ENCODE measurements at regions not wholly inside any gene's neighbourhood (a gene's known extent, or its start where the extent isn't known, plus 50 kb on each side); places are given as distances from the start of the nearest gene placed in this dataset.

- H2AFZ ChIP-seq (ENCODE audit: low read depth, low read length): no peak overlapping the region
- no peaks in the 10 kb centered on the region for H3K9me3 ChIP-seq (ENCODE audit: low read length)
- H3K4me3 ChIP-seq (ENCODE audit: low read length): no peak overlapping the region
- no peaks in the 10 kb centered on the region for H3K36me3 ChIP-seq (ENCODE audit: insufficient read depth, low read length)
- H3K27me3 ChIP-seq (ENCODE audit: insufficient read depth, low read length): no peaks in the 10 kb centered on the region
- no peaks in the 10 kb centered on the region for H3K4me1 ChIP-seq (ENCODE audit: insufficient read depth, low read length)
Measured at GRCh38 chr9:20228096-20228495, 394.2 kb downstream of the MLLT3 start.

DNA sequence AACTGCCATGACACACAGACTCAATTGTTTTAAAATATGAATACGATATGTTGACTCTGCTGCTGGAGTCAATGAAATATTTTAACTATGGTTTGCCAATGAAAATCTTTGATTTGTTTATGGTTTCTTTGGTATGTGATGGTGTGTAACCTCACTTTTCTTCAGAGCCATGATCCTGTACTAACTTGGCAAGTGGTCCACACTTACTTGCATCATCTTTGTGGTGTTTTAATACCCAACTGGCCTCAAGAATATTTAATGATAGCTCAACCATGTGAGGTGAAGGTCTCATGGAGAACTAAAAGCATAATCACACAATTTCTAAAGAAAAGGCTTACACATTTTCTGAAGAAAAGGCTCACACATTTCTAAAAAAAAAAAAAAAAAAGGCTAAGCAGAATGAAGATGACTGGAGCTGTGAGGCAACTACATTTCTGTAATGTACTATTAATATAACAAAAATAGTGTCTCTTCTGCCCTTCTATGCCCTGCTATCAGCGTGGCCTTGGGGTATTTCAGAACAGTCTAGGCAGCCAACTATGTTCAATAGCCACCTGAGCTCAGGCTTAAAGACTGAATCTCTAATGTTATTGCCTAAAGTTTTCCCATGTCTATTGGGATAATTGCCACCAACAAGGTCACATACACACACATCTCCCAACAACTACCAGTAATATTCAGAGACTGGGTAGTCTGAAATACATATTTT, 395.0 kb downstream of the MLLT3 start:
- no peaks in the 10 kb centered on the region for H3K9me3 ChIP-seq (ENCODE audit: low read length)
- no peaks in the 10 kb centered on the region for H3K4me1 ChIP-seq (ENCODE audit: insufficient read depth, low read length)
- H3K27me3 ChIP-seq (ENCODE audit: insufficient read depth, low read length): no peaks in the 10 kb centered on the region
- no peak overlapping the region for H2AFZ ChIP-seq (ENCODE audit: low read depth, low read length)
- H3K36me3 ChIP-seq (ENCODE audit: insufficient read depth, low read length): no peaks in the 10 kb centered on the region
- H3K4me3 ChIP-seq (ENCODE audit: low read length): no peak overlapping the region

DNA sequence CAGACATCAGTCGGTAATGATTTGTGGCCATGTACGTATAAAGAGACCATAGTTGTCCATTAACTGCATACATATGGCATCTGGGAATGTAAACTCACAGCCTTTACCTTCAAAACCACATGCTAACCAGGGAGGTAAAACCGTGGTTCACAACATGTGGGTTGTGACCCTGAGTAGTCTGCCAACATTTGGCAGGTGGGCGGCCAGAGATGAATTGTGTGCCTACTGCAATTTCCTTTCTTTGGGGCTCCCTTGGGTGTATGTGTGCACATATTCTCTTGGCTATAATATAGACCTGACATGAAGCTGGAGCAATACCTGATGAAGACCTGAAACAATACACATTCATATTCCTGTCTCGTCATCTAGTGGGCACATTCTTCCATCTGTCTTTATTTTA, 396.0 kb downstream of the MLLT3 start:
- Histone ChIP-seq H3K36me3 (ENCODE audit: insufficient read depth, low read length) (no peaks in the 10 kb centered on the region), H3K27me3 (ENCODE audit: insufficient read depth, low read length) (no peaks in the 10 kb centered on the region), H3K9me3 (ENCODE audit: low read length) (no peaks in the 10 kb centered on the region), H3K4me3 (ENCODE audit: low read length) (no peak overlapping the region), H3K4me1 (ENCODE audit: insufficient read depth, low read length) (no peaks in the 10 kb centered on the region), H2AFZ (ENCODE audit: low read depth, low read length) (no peak overlapping the region)

- H3K4me3 ChIP-seq (ENCODE audit: low read length): no peak overlapping the region
- H3K9me3 ChIP-seq (ENCODE audit: low read length): no peaks in the 10 kb centered on the region
- no peak overlapping the region for H2AFZ ChIP-seq (ENCODE audit: low read depth, low read length)
- no peaks in the 10 kb centered on the region for H3K27me3 ChIP-seq (ENCODE audit: insufficient read depth, low read length)
- no peaks in the 10 kb centered on the region for H3K36me3 ChIP-seq (ENCODE audit: insufficient read depth, low read length)
- H3K4me1 ChIP-seq (ENCODE audit: insufficient read depth, low read length): no peaks in the 10 kb centered on the region
Measured at GRCh38 chr9:20225826-20226225, 396.5 kb downstream of the MLLT3 start.

DNA sequence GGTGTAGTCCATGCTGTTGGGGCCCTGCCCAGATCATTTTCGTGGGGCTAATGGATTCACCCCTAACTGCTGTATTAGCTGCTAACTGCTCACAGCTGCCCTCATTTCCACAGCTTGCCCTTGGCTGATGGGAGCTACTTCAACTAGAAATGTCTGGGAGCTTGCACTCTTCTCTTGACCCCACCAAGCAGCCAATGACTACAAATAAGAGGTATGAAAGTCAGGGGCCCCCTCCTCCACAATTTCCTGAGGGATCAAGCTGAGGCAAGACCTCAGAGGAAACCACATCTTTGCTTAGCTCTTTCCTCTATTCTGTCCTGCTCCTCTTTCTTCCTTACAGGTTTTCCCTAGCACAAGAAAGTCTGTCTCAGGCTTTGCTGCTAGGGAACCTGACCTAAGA, 397.5 kb downstream of the MLLT3 start:
- Histone ChIP-seq H3K4me1 (ENCODE audit: insufficient read depth, low read length) (no peaks in the 10 kb centered on the region), H3K36me3 (ENCODE audit: insufficient read depth, low read length) (no peaks in the 10 kb centered on the region), H3K27me3 (ENCODE audit: insufficient read depth, low read length) (no peaks in the 10 kb centered on the region), H2AFZ (ENCODE audit: low read depth, low read length) (no peak overlapping the region), H3K9me3 (ENCODE audit: low read length) (no peaks in the 10 kb centered on the region), H3K4me3 (ENCODE audit: low read length) (no peak overlapping the region)

- H3K4me3 ChIP-seq (ENCODE audit: low read length): no peak overlapping the region
- no peaks in the 10 kb centered on the region for H3K27me3 ChIP-seq (ENCODE audit: insufficient read depth, low read length)
- H2AFZ ChIP-seq (ENCODE audit: low read depth, low read length): no peak overlapping the region
- H3K9me3 ChIP-seq (ENCODE audit: low read length): no peaks in the 10 kb centered on the region
- H3K36me3 ChIP-seq (ENCODE audit: insufficient read depth, low read length): no peaks in the 10 kb centered on the region
- H3K4me1 ChIP-seq (ENCODE audit: insufficient read depth, low read length): no peaks in the 10 kb centered on the region
Measured at GRCh38 chr9:20220286-20220685, 402.0 kb downstream of the MLLT3 start.

DNA sequence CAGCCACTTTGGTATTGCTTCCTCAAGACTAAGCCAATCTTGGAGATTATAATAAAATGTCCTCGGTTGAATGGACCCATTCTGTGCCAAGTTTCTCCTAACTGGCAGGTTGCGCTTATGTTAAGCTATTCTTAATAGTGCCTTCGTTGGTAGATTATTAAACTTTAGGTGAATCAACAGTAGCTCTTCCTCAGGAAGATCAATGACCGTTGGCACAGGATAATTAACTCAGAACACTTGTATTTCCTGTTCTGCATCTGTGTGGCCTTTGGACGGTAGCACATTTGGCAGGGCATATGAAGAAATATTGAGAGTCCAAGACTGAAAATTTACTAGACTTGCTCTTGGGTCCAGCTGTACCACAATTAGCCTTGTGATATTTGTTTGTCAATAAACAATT, 402.9 kb downstream of the MLLT3 start:
- no peaks in the 10 kb centered on the region for H3K27me3 ChIP-seq (ENCODE audit: insufficient read depth, low read length)
- H2AFZ ChIP-seq (ENCODE audit: low read depth, low read length): no peak overlapping the region
- no peak overlapping the region for H3K4me3 ChIP-seq (ENCODE audit: low read length)
- H3K36me3 ChIP-seq (ENCODE audit: insufficient read depth, low read length): no peaks in the 10 kb centered on the region
- no peaks in the 10 kb centered on the region for H3K9me3 ChIP-seq (ENCODE audit: low read length)
- no peaks in the 10 kb centered on the region for H3K4me1 ChIP-seq (ENCODE audit: insufficient read depth, low read length)

- Histone ChIP-seq H3K27me3 (ENCODE audit: insufficient read depth, low read length) (no peaks in the 10 kb centered on the region), H3K4me1 (ENCODE audit: insufficient read depth, low read length) (no peaks in the 10 kb centered on the region), H3K9me3 (ENCODE audit: low read length) (no peaks in the 10 kb centered on the region), H3K4me3 (ENCODE audit: low read length) (no peak overlapping the region), H3K36me3 (ENCODE audit: insufficient read depth, low read length) (no peaks in the 10 kb centered on the region), H2AFZ (ENCODE audit: low read depth, low read length) (no peak overlapping the region)
Measured at GRCh38 chr9:20217596-20217995, 404.7 kb downstream of the MLLT3 start.

DNA sequence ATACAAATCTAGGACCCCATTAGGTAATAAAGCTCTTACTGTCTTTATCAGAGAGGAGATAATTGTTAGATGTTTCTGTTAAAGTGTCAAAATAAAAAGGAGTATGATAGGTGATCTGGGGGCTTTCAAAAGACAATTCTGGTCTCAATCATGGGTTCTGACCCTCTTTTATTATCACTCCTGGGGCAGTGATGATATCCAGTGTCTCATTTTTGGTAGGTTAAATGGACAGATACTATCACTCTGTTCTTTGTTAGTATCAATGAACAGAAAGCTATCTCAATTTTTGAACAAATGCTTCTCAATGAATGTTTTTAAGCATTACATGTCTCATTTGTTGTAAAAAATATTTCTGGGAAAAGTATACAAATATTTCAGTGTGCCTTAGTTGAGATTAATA, 405.9 kb downstream of the MLLT3 start:
- no peak overlapping the region for H3K4me3 ChIP-seq (ENCODE audit: low read length)
- H3K4me1 ChIP-seq (ENCODE audit: insufficient read depth, low read length): no peaks in the 10 kb centered on the region
- H3K27me3 ChIP-seq (ENCODE audit: insufficient read depth, low read length): no peaks in the 10 kb centered on the region
- no peaks in the 10 kb centered on the region for H3K9me3 ChIP-seq (ENCODE audit: low read length)
- no peaks in the 10 kb centered on the region for H3K36me3 ChIP-seq (ENCODE audit: insufficient read depth, low read length)
- no peak overlapping the region for H2AFZ ChIP-seq (ENCODE audit: low read depth, low read length)

DNA sequence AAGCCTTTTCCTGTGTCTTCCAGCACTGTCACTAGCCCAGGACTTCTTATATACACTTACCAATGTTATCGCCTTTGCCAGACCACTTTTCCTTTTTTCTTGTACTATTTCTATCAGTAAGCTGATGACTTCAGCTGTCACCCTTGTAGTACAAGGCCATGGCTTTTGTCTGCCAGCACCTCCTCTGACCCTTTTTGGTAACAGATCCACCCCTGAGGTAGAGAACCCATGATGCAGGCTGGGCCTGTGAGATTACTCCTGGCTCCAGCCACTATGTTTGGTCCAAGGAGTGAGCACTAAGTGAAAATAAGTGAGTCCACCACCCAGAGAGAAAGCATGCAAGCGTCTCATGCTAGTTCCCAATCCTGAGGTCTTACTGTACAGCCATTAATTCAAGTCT, 406.7 kb downstream of the MLLT3 start:
- Histone ChIP-seq H3K36me3 (ENCODE audit: insufficient read depth, low read length) (no peaks in the 10 kb centered on the region), H2AFZ (ENCODE audit: low read depth, low read length) (no peak overlapping the region), H3K4me3 (ENCODE audit: low read length) (no peak overlapping the region), H3K27me3 (ENCODE audit: insufficient read depth, low read length) (no peaks in the 10 kb centered on the region), H3K4me1 (ENCODE audit: insufficient read depth, low read length) (no peaks in the 10 kb centered on the region), H3K9me3 (ENCODE audit: low read length) (no peaks in the 10 kb centered on the region)

GRCh38 chr9:20212806-20213205, 409.5 kb downstream of the MLLT3 start:
- Histone ChIP-seq H2AFZ (ENCODE audit: low read depth, low read length) (no peak overlapping the region), H3K9me3 (ENCODE audit: low read length) (no peaks in the 10 kb centered on the region), H3K27me3 (ENCODE audit: insufficient read depth, low read length) (no peaks in the 10 kb centered on the region), H3K4me3 (ENCODE audit: low read length) (no peak overlapping the region), H3K4me1 (ENCODE audit: insufficient read depth, low read length) (no peaks in the 10 kb centered on the region), H3K36me3 (ENCODE audit: insufficient read depth, low read length) (no peaks in the 10 kb centered on the region)

- Histone ChIP-seq H3K9me3 (ENCODE audit: low read length) (no peaks in the 10 kb centered on the region), H2AFZ (ENCODE audit: low read depth, low read length) (no peak overlapping the region), H3K36me3 (ENCODE audit: insufficient read depth, low read length) (no peaks in the 10 kb centered on the region), H3K4me3 (ENCODE audit: low read length) (no peak overlapping the region), H3K27me3 (ENCODE audit: insufficient read depth, low read length) (no peaks in the 10 kb centered on the region), H3K4me1 (ENCODE audit: insufficient read depth, low read length) (no peaks in the 10 kb centered on the region)
Measured at GRCh38 chr9:20209391-20210340, 412.6 kb downstream of the MLLT3 start.

GRCh38 chr9:20208961-20209371, 413.3 kb downstream of the MLLT3 start:
- no peak overlapping the region for H3K4me3 ChIP-seq (ENCODE audit: low read length)
- H2AFZ ChIP-seq (ENCODE audit: low read depth, low read length): no peak overlapping the region
- no peaks in the 10 kb centered on the region for H3K4me1 ChIP-seq (ENCODE audit: insufficient read depth, low read length)
- H3K36me3 ChIP-seq (ENCODE audit: insufficient read depth, low read length): no peaks in the 10 kb centered on the region
- no peaks in the 10 kb centered on the region for H3K27me3 ChIP-seq (ENCODE audit: insufficient read depth, low read length)
- H3K9me3 ChIP-seq (ENCODE audit: low read length): no peaks in the 10 kb centered on the region

All from neuron (in vitro differentiated cells).